ENCODE measurements at regions not wholly inside any gene's neighbourhood (a gene's known extent, or its start where the extent isn't known, plus 50 kb on each side); places are given as distances from the start of the nearest gene placed in this dataset.

DNA sequence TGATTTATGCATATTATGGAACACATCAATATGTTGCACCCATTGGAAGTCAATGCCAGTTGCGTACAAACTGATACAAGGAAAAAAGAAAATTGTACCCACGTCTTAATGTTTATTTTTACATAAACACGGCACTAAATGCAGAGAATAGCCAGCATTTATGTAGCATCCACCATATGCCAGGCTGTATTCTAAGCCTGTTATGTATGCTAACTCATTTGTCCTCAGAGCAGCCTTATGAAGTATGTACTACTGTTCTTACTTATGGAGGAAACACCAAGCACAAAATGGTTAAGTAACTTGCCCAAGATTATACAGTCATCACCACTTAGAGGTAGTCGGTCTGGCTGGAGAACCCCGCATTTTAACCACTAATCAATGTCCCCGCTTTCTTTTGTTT is 837.9 kb upstream of the RBFOX1 start:
- TF ChIP-seq, protein P1, sequence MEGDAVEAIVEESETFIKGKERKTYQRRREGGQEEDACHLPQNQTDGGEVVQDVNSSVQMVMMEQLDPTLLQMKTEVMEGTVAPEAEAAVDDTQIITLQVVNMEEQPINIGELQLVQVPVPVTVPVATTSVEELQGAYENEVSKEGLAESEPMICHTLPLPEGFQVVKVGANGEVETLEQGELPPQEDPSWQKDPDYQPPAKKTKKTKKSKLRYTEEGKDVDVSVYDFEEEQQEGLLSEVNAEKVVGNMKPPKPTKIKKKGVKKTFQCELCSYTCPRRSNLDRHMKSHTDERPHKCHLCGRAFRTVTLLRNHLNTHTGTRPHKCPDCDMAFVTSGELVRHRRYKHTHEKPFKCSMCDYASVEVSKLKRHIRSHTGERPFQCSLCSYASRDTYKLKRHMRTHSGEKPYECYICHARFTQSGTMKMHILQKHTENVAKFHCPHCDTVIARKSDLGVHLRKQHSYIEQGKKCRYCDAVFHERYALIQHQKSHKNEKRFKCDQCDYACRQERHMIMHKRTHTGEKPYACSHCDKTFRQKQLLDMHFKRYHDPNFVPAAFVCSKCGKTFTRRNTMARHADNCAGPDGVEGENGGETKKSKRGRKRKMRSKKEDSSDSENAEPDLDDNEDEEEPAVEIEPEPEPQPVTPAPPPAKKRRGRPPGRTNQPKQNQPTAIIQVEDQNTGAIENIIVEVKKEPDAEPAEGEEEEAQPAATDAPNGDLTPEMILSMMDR (IDR thresholded peaks at IDR 0.05) = no peak
- TF ChIP-seq POLR2A (IDR thresholded peaks at IDR 0.05) = no peak
